ENCODE measurements at regions not wholly inside any gene's neighbourhood (a gene's known extent, or its start where the extent isn't known, plus 50 kb on each side); places are given as distances from the start of the nearest gene placed in this dataset.

DNA sequence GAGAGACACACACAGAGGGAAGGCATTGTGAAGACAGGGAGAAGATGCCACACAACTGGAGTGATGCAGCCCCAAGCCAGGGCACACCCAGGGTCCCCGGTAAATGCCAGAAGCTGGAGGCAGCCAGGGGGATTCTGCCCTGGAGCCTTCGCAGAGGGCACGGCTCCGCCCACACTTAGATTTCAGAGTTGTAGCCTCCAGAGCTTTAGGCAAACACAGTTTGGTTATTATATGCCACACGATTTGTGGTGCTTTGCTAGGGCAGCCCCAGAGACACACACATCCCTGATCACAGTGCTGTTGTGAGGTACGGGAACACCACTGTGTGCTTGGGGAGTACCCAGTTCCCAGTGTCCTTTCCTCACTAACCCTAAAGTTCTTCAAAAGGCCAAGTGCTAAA, 280.6 kb downstream of the SMOC2 start:
- TF ChIP-seq SUZ12 (IDR thresholded peaks at IDR 0.05; ENCODE audit: extremely low read depth, insufficient read depth, insufficient read length) = no peak
- no peak for TF ChIP-seq YY1 (IDR thresholded peaks at IDR 0.05; ENCODE audit: insufficient read depth, insufficient read length)
- no peak for TF ChIP-seq ZNF274 (IDR thresholded peaks at IDR 0.05; ENCODE audit: low read depth, low read length)
- H3K36me3 ChIP-seq (ENCODE audit: insufficient read depth, insufficient read length, low read length) = no peaks in the 10 kb centered on the region
- H3K9ac ChIP-seq (ENCODE audit: insufficient read length, low read depth) = no peak overlapping the region
- H3K4me3 ChIP-seq (ENCODE audit: insufficient read length, low read depth) = no peak overlapping the region
- H3K27me3 ChIP-seq (ENCODE audit: insufficient read depth, insufficient read length) = no peaks in the 10 kb centered on the region
- peaks cover 54% of the 10 kb centered on the region for H3K9me3 ChIP-seq (ENCODE audit: insufficient read depth, low read length)
- DNase-seq (ENCODE audit: low read depth, low spot score) = no peak
- H3K4me1 ChIP-seq (ENCODE audit: insufficient read depth, insufficient read length) = no peaks in the 10 kb centered on the region

DNA sequence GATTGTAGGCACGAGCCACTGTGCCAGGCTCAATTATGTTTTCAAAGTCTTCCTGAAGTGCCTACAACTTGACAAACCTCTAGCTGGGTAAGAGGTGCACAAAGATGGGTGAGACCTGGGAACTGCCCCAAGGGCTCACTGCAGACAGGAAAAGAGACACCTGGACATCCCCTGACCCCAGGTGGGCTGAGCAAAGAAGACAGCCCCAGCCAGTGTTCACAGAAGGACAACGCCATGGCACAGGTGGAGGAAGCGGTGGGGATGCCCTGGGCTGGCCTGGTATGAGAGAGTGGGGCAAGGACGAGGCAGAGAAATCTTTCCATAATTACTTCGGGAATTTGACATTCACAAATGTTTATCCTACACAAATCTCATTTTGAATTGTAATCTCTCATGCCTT, 278.9 kb downstream of the SMOC2 start:
- no peaks in the 10 kb centered on the region for H3K36me3 ChIP-seq (ENCODE audit: insufficient read depth, insufficient read length, low read length)
- DNase-seq (ENCODE audit: low read depth, low spot score) = no peak
- H3K27me3 ChIP-seq (ENCODE audit: insufficient read depth, insufficient read length) = no peaks in the 10 kb centered on the region
- TF ChIP-seq ZNF274 (IDR thresholded peaks at IDR 0.05; ENCODE audit: low read depth, low read length) (no peak), YY1 (IDR thresholded peaks at IDR 0.05; ENCODE audit: insufficient read depth, insufficient read length) (no peak), SUZ12 (IDR thresholded peaks at IDR 0.05; ENCODE audit: extremely low read depth, insufficient read depth, insufficient read length) (no peak)
- no peak overlapping the region for H3K9ac ChIP-seq (ENCODE audit: insufficient read length, low read depth)
- no peaks in the 10 kb centered on the region for H3K4me1 ChIP-seq (ENCODE audit: insufficient read depth, insufficient read length)
- H3K4me3 ChIP-seq (ENCODE audit: insufficient read length, low read depth) = no peak overlapping the region
- H3K9me3 ChIP-seq (ENCODE audit: insufficient read depth, low read length) = peaks cover 43% of the 10 kb centered on the region

DNA sequence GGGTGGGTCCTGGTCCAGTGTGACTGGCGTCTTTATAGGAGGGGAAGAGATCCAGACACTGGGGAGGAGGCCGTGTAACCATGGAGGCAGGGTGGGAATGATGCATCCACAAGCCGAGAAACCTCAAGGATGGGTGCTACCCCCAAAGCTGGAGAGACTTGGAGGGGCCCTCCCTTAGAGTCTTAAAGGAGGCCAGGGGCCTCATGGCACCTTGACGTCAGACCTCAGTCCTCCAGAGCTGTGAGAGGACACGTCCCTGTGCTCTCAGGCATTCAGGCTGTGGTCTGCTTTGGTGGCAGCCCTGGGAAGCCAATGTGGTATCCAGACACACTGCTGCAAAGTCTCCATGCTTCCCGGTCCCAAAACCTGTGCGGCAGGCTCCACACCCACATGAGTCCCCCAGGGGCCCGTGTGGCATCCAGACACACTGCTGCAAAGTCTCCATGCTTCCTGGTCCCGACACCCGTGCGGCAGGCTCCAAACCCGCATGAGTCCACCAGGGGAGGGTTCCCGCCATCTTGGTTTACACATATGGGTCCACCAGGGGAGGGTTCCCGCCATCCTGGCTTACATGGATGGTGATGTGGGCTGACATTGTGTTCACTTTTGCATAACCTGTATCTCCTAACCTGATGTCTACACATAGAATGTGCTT, 278.0 kb downstream of the SMOC2 start:
- Histone ChIP-seq H3K36me3 (ENCODE audit: insufficient read depth, insufficient read length, low read length) (no peaks in the 10 kb centered on the region), H3K27me3 (ENCODE audit: insufficient read depth, insufficient read length) (no peaks in the 10 kb centered on the region), H3K9me3 (ENCODE audit: insufficient read depth, low read length) (peaks cover 36% of the 10 kb centered on the region), H3K4me1 (ENCODE audit: insufficient read depth, insufficient read length) (no peaks in the 10 kb centered on the region), H3K9ac (ENCODE audit: insufficient read length, low read depth) (no peak overlapping the region), H3K4me3 (ENCODE audit: insufficient read length, low read depth) (no peak overlapping the region)
- no peak for DNase-seq (ENCODE audit: low read depth, low spot score)
- TF ChIP-seq SUZ12 (IDR thresholded peaks at IDR 0.05; ENCODE audit: extremely low read depth, insufficient read depth, insufficient read length) (no peak), YY1 (IDR thresholded peaks at IDR 0.05; ENCODE audit: insufficient read depth, insufficient read length) (no peak), ZNF274 (IDR thresholded peaks at IDR 0.05; ENCODE audit: low read depth, low read length) (no peak)
